MM.1S (cell line): ENCODE measurements at regions not wholly inside any gene's neighbourhood (a gene's known extent, or its start where the extent isn't known, plus 50 kb on each side); places are given as distances from the start of the nearest gene placed in this dataset.

Experiments used
- CTCF ChIP-seq: fragments of 300-600 bp; sonication (generic); IDR thresholded peaks from 2 replicates; pipeline ENCODE4 v1.5.1; 2016; ENCODE audit warnings: antibody characterized with exemption, low read length, mixed read lengths
- EZH2phosphoT487 ChIP-seq: fragments of 300-600 bp; sonication (generic); IDR thresholded peaks from 2 replicates; pipeline ENCODE4 v1.6.1; 2018; ENCODE audit warnings: antibody characterized with exemption, low read length

GRCh38 chr2:219766658-219767057 lies 139.2 kb downstream of the SLC4A3 start:
- TF ChIP-seq CTCF, result no peak
- TF ChIP-seq EZH2phosphoT487, result no peak
